ENCODE measurements at regions not wholly inside any gene's neighbourhood (a gene's known extent, or its start where the extent isn't known, plus 50 kb on each side); places are given as distances from the start of the nearest gene placed in this dataset.

GRCh38 chr3:67064105-67064504 lies 66.0 kb downstream of the KBTBD8 start:
- no peaks in the 10 kb centered on the region for H3K4me1 ChIP-seq (ENCODE audit: control insufficient read depth, insufficient read depth, low read length)
- H4K8ac ChIP-seq (ENCODE audit: low read depth in 2 of 2, low read length in 2 of 2), result no peak overlapping the region
- no peak overlapping the region for H2AK5ac ChIP-seq (ENCODE audit: low read depth, low read length)
- no peak overlapping the region for H4K91ac ChIP-seq (ENCODE audit: insufficient read depth, low read depth, low read length)
- H3K4me3 ChIP-seq (ENCODE audit: insufficient read depth, low read depth, low read length), result no peak overlapping the region
- H2AK9ac ChIP-seq (replicated peaks; ENCODE audit: low read depth, low read length, poor library complexity), result no peak overlapping the region
- H3K23ac ChIP-seq (ENCODE audit: low read depth, low read length), result no peak overlapping the region
- ChIA-PET POLR2A (ENCODE audit: unreplicated experiment) (no interaction called here), CTCF (interaction anchor here (0.8 kb wide), 1 partner anchor 9 kb away, joined by 3 read pairs; no protein-coding TSS in a partner anchor)
- no peak overlapping the region for H4K5ac ChIP-seq (ENCODE audit: low read depth, low read length)
- no peak overlapping the region for H3K18ac ChIP-seq (ENCODE audit: low read depth, low read length)
- in situ Hi-C loops (cut with MboI; ENCODE audit: low sequenced_read_pairs), result no loop called here
- H2BK20ac ChIP-seq (ENCODE audit: low read depth, low read length), result no peak overlapping the region
- no peak overlapping the region for H3K56ac ChIP-seq (ENCODE audit: extremely low read depth, insufficient read depth, low read length)
- H2BK120ac ChIP-seq (ENCODE audit: low read depth, low read length), result no peak overlapping the region
- H3K14ac ChIP-seq (replicated peaks; ENCODE audit: low read depth, low read length), result no peak overlapping the region
- no peak overlapping the region for H3K9ac ChIP-seq (ENCODE audit: low read depth, low read length)
- no peaks in the 10 kb centered on the region for H3K36me3 ChIP-seq (ENCODE audit: control insufficient read depth, insufficient read depth, low read length)
- H3K79me1 ChIP-seq (ENCODE audit: low read depth in 1 of 2, low read length in 2 of 2), result no peaks in the 10 kb centered on the region
- no TSS peak for BruUV-seq (replicated peaks)
- peaks cover 2% of the 10 kb centered on the region; the same call in 1 of the 2 replicates for H3K9me3 ChIP-seq (ENCODE audit: control insufficient read depth, insufficient read depth, low read length)
- ATAC-seq (ENCODE audit: low read depth) (no peak), DNase-seq (peak; percentile 8)
- TF ChIP-seq MXI1 (IDR thresholded peaks at IDR 0.05; ENCODE audit: borderline replicate concordance, low read depth, low read length) (no peak), FOS (IDR thresholded peaks at IDR 0.05; ENCODE audit: low read depth, low read length) (no peak), BHLHE40 (IDR thresholded peaks at IDR 0.05; ENCODE audit: low read depth, low read length) (no peak), MAZ (IDR thresholded peaks at IDR 0.05; ENCODE audit: borderline replicate concordance, low read depth, low read length) (no peak), POLR2A (IDR thresholded peaks at IDR 0.05; ENCODE audit: low read depth, low read length) (no peak), SMC3 (IDR thresholded peaks at IDR 0.05; ENCODE audit: low read depth, low read length) (no peak), RFX5 (IDR thresholded peaks at IDR 0.05; ENCODE audit: low read depth, low read length) (no peak), RAD21 (IDR thresholded peaks at IDR 0.05; ENCODE audit: low read length) (no peak), NFE2L2 (IDR thresholded peaks at IDR 0.05; ENCODE audit: low read depth, low read length) (no peak), MAFK (IDR thresholded peaks at IDR 0.05; ENCODE audit: low read depth, low read length) (no peak)
- TF ChIP-seq, protein P1, sequence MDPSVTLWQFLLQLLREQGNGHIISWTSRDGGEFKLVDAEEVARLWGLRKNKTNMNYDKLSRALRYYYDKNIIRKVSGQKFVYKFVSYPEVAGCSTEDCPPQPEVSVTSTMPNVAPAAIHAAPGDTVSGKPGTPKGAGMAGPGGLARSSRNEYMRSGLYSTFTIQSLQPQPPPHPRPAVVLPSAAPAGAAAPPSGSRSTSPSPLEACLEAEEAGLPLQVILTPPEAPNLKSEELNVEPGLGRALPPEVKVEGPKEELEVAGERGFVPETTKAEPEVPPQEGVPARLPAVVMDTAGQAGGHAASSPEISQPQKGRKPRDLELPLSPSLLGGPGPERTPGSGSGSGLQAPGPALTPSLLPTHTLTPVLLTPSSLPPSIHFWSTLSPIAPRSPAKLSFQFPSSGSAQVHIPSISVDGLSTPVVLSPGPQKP (IDR thresholded peaks at IDR 0.05; ENCODE audit: borderline replicate concordance, low read depth, low read length), result no peak
- TF ChIP-seq, protein P2, sequence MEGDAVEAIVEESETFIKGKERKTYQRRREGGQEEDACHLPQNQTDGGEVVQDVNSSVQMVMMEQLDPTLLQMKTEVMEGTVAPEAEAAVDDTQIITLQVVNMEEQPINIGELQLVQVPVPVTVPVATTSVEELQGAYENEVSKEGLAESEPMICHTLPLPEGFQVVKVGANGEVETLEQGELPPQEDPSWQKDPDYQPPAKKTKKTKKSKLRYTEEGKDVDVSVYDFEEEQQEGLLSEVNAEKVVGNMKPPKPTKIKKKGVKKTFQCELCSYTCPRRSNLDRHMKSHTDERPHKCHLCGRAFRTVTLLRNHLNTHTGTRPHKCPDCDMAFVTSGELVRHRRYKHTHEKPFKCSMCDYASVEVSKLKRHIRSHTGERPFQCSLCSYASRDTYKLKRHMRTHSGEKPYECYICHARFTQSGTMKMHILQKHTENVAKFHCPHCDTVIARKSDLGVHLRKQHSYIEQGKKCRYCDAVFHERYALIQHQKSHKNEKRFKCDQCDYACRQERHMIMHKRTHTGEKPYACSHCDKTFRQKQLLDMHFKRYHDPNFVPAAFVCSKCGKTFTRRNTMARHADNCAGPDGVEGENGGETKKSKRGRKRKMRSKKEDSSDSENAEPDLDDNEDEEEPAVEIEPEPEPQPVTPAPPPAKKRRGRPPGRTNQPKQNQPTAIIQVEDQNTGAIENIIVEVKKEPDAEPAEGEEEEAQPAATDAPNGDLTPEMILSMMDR (conservative IDR thresholded peaks at IDR 0.05; ENCODE audit: low read depth, low read length), result no peak
- no peak overlapping the region for H3K4ac ChIP-seq (ENCODE audit: low read depth, low read length)
- WGBS, 2 experiments (ENCODE audit: extremely low coverage in 2 of 2, insufficient read length in 1 of 2), result 71% methylated on average over 1 of the region's 3 CpGs; no CpG with 5 or more reads in 1 of the 2 experiments
- H3K9me1 ChIP-seq (ENCODE audit: insufficient read depth, low read length), result no peaks in the 10 kb centered on the region
- H2BK5ac ChIP-seq (ENCODE audit: low read depth, low read length, poor library complexity, severe bottlenecking), result no peak overlapping the region
- no peak overlapping the region for H3K4me2 ChIP-seq (ENCODE audit: low read depth, low read length)
- no peak overlapping the region for H3K27ac ChIP-seq (ENCODE audit: insufficient read depth, low read length)
- no peak overlapping the region for H2BK15ac ChIP-seq (ENCODE audit: low read depth, low read length)
- dilution Hi-C loops (cut with HindIII; ENCODE audit: low sequenced_read_pairs, unreplicated experiment), result no loop called here
- H4K20me1 ChIP-seq (ENCODE audit: insufficient read depth, low read length), result no peaks in the 10 kb centered on the region
- intact Hi-C loops (cut with micrococcal nuclease), result no loop called here
- no peak overlapping the region for H2AFZ ChIP-seq (replicated peaks; ENCODE audit: low read length, poor library complexity)
- H3K27me3 ChIP-seq (ENCODE audit: control insufficient read depth, insufficient read depth, low read length), result peaks cover 2% of the 10 kb centered on the region; the same call in 1 of the 2 replicates
